ENCODE measurements at regions not wholly inside any gene's neighbourhood (a gene's known extent, or its start where the extent isn't known, plus 50 kb on each side); places are given as distances from the start of the nearest gene placed in this dataset.
"Not testable (repeated sequence)": the region's sequence is repeated elsewhere in the genome, so short reads cannot be mapped to it uniquely, and the experiment has no call there.

DNA sequence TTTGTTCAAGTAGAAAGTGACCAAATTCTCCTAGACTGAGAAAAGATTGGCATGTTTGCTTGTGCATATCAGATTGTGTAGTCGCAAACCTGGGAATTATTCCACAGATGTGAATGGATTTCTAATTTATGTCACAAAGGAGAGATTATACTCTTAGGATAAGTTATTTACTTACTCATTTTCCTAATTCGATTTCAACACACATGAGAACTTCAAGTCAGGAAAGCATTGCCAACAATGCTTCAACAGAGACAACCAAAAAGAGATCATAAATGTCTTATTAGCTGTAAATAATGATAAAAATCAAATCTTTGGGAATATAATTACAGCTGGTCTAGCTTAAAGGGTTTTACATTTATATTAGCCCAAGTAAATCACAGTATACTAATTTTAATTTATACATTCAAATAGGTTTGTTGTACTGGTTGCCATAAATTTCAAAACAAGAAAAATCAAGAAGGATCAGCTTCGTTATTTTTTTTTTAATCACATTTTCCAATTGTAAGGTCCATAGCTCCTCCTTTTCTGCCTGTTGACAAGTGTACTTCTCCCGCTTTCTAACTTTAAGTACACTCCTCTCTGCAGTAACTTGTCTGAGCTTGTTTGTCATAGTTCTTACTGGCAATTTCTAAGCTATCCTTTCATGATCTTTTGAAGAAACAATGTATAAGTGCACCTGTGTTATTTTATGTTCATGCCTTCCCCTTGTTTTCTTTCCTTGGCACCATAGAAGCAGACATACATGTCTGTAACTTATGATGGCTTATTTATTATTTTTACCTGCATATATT lies 246.6 kb downstream of the DEPDC1B start:
- H3K36me3 Mint-ChIP-seq (ENCODE audit: low read depth), result no peaks in the 10 kb centered on the region
- no peaks in the 10 kb centered on the region for H3K27me3 Mint-ChIP-seq
- H3K4me1 Mint-ChIP-seq (ENCODE audit: low read depth), result no peaks in the 10 kb centered on the region
- no peak overlapping the region for H3K27ac Mint-ChIP-seq
- H3K4me3 Mint-ChIP-seq, result no peak overlapping the region
- H3K9me3 Mint-ChIP-seq, result peaks cover 4% of the 10 kb centered on the region

DNA sequence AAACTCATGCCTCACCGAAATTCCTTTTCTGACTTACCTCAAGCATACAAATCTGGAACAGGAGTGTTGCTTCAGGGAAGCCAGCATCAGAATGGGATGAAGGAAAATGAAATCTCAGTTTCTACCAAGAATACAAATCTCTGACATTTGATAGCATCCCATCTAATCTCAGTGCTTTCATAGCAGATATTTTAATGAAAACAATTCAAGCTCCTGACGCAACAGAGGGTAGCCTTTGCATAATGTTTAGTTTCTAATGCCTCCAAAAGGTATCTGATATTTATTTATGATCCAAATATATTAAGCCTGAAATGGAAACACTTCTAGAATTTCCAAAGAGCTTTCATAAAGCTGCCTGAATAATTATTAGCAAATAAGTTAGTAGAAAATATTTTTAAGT lies 251.4 kb downstream of the DEPDC1B start:
- Mint-ChIP-seq H3K27ac (no peak overlapping the region), H3K9me3 (no peaks in the 10 kb centered on the region), H3K36me3 (ENCODE audit: low read depth) (no peaks in the 10 kb centered on the region), H3K4me1 (ENCODE audit: low read depth) (no peaks in the 10 kb centered on the region), H3K27me3 (no peaks in the 10 kb centered on the region), H3K4me3 (no peak overlapping the region)

- Mint-ChIP-seq H3K4me1 (ENCODE audit: low read depth) (no peaks in the 10 kb centered on the region), H3K27ac (no peak overlapping the region), H3K9me3 (no peaks in the 10 kb centered on the region), H3K27me3 (no peaks in the 10 kb centered on the region), H3K36me3 (ENCODE audit: low read depth) (no peaks in the 10 kb centered on the region), H3K4me3 (no peak overlapping the region)
These were observed 252.5 kb downstream of the DEPDC1B start for GRCh38 chr5:60447488-60447920.

- Mint-ChIP-seq H3K27ac (no peak overlapping the region), H3K27me3 (no peaks in the 10 kb centered on the region), H3K4me3 (no peak overlapping the region), H3K9me3 (peaks cover 3% of the 10 kb centered on the region), H3K36me3 (ENCODE audit: low read depth) (no peaks in the 10 kb centered on the region), H3K4me1 (ENCODE audit: low read depth) (no peaks in the 10 kb centered on the region)
These were observed 253.0 kb downstream of the DEPDC1B start for GRCh38 chr5:60446917-60447316.

- Mint-ChIP-seq H3K4me3 (no peak overlapping the region), H3K4me1 (ENCODE audit: low read depth) (no peaks in the 10 kb centered on the region), H3K9me3 (peaks cover 3% of the 10 kb centered on the region), H3K27me3 (no peaks in the 10 kb centered on the region), H3K27ac (no peak overlapping the region), H3K36me3 (ENCODE audit: low read depth) (no peaks in the 10 kb centered on the region)
These were observed 254.0 kb downstream of the DEPDC1B start for GRCh38 chr5:60445921-60446320.

GRCh38 chr5:60445427-60445826 lies 254.5 kb downstream of the DEPDC1B start:
- H3K4me3 Mint-ChIP-seq, result no peak overlapping the region
- H3K9me3 Mint-ChIP-seq, result peaks cover 3% of the 10 kb centered on the region
- no peaks in the 10 kb centered on the region for H3K36me3 Mint-ChIP-seq (ENCODE audit: low read depth)
- no peaks in the 10 kb centered on the region for H3K4me1 Mint-ChIP-seq (ENCODE audit: low read depth)
- no peak overlapping the region for H3K27ac Mint-ChIP-seq
- H3K27me3 Mint-ChIP-seq, result no peaks in the 10 kb centered on the region

GRCh38 chr5:60444661-60445360 lies 255.2 kb downstream of the DEPDC1B start:
- Mint-ChIP-seq H3K4me1 (ENCODE audit: low read depth) (no peaks in the 10 kb centered on the region), H3K9me3 (peaks cover 3% of the 10 kb centered on the region), H3K27ac (no peak overlapping the region), H3K27me3 (no peaks in the 10 kb centered on the region), H3K36me3 (ENCODE audit: low read depth) (no peaks in the 10 kb centered on the region), H3K4me3 (no peak overlapping the region)

- H3K4me3 Mint-ChIP-seq, result no peak overlapping the region
- H3K9me3 Mint-ChIP-seq, result peaks cover 3% of the 10 kb centered on the region
- H3K36me3 Mint-ChIP-seq (ENCODE audit: low read depth), result no peaks in the 10 kb centered on the region
- H3K27me3 Mint-ChIP-seq, result no peaks in the 10 kb centered on the region
- no peak overlapping the region for H3K27ac Mint-ChIP-seq
- H3K4me1 Mint-ChIP-seq (ENCODE audit: low read depth), result peaks cover 3% of the 10 kb centered on the region
These were observed 260.4 kb downstream of the DEPDC1B start for GRCh38 chr5:60439552-60439951.

- Mint-ChIP-seq H3K4me1 (ENCODE audit: low read depth) (peaks cover 3% of the 10 kb centered on the region), H3K27ac (no peak overlapping the region), H3K36me3 (ENCODE audit: low read depth) (no peaks in the 10 kb centered on the region), H3K9me3 (peaks cover 3% of the 10 kb centered on the region), H3K27me3 (no peaks in the 10 kb centered on the region), H3K4me3 (no peak overlapping the region)
These were observed 262.7 kb downstream of the DEPDC1B start for GRCh38 chr5:60437308-60437707.

DNA sequence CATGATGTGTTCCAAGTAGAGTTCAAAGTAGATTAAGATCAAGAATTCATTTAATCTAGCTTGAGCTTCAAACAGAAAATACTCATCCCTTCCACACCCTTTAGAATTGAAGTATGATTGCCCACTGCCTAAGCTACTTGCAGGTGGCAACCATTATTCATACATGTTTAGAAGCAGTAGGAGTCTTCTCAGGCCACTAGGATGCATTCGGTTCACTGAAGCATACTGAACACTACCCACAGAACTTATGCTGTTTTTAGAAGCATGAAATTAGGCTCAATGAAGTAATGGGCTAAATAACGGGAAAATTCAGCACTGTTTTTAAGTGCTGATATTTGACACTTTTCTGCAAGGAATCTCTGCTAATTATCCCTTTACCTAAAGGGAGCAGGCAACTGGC lies 263.4 kb downstream of the DEPDC1B start:
- Mint-ChIP-seq H3K27me3 (no peaks in the 10 kb centered on the region), H3K4me1 (ENCODE audit: low read depth) (peaks cover 3% of the 10 kb centered on the region), H3K9me3 (no peaks in the 10 kb centered on the region), H3K4me3 (no peak overlapping the region), H3K27ac (no peak overlapping the region), H3K36me3 (ENCODE audit: low read depth) (no peaks in the 10 kb centered on the region)

GRCh38 chr5:60435808-60436207 lies 264.2 kb downstream of the DEPDC1B start:
- Mint-ChIP-seq H3K4me1 (ENCODE audit: low read depth) (peaks cover 3% of the 10 kb centered on the region), H3K27me3 (no peaks in the 10 kb centered on the region), H3K36me3 (ENCODE audit: low read depth) (no peaks in the 10 kb centered on the region), H3K4me3 (no peak overlapping the region), H3K9me3 (no peaks in the 10 kb centered on the region), H3K27ac (no peak overlapping the region)

DNA sequence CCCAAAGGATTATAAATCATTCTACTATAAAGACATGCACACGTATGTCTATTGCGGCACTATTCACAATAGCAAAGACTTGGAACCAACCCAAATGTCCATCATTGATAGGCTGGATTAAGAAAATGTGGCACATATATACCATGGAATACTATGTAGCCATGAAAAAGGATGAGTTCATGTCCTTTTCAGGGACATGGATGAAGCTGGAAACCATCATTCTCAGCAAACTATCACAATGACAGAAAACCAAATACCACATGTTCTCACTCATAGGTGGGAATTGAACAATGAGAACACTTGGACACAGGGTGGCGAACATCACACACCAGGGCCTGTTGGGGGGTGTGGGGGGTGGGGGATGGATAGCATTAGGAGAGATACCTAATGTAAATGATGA lies 273.8 kb downstream of the DEPDC1B start:
- not testable (repeated sequence) for H3K9me3 Mint-ChIP-seq

DNA sequence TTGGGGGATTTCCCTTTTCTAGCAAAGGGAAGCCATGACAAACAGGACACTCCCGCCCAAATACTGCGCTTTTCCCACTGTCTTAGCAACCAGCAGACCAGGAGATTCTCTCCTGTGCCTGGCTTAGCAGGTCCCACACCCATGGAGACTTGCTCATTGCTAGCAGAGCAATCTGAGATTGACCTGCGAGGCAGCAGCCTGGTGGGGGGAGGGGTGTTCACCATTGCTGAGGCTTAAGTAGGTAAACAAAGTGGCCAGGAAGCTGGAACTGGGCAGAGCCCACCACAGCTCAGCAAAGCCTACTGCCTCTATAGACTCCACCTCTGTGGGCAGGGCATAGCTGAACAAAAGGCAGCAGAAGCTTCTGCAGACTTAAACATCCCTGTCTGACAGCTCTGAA lies 279.2 kb downstream of the DEPDC1B start:
- H3K27me3 Mint-ChIP-seq; H3K36me3 Mint-ChIP-seq (ENCODE audit: low read depth); H3K9me3 Mint-ChIP-seq; H3K27ac Mint-ChIP-seq; H3K4me1 Mint-ChIP-seq (ENCODE audit: low read depth); H3K4me3 Mint-ChIP-seq: not testable (repeated sequence)

More for the DNA sequence above, 273.8 kb downstream of the DEPDC1B start:
- H3K27ac Mint-ChIP-seq; H3K4me3 Mint-ChIP-seq; H3K4me1 Mint-ChIP-seq (ENCODE audit: low read depth); H3K36me3 Mint-ChIP-seq (ENCODE audit: low read depth); H3K27me3 Mint-ChIP-seq: not testable (repeated sequence)

- no peaks in the 10 kb centered on the region for H3K36me3 Mint-ChIP-seq (ENCODE audit: low read depth)
- no peak overlapping the region for H3K4me3 Mint-ChIP-seq
These were observed 282.3 kb downstream of the DEPDC1B start for GRCh38 chr5:60417500-60418181.

DNA sequence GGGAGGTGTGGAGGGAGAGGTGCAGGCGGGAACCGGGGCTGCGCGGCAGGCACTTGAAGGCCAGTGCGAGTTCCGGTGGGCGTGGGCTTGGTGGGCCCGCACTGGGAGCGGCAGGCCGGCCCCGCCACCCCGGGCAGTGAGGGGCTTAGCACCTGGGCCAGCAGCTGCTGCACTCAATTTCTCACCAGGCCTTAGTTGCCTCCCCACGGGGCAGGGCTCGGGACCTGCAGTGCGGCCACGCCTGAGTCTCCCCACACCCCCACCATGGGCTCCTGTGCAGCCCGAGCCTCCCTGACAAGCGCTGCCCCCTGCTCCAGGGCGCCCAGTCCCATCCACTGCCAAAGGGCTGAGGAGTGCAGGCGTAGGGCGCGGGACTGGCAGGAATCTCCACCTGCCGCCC lies 284.5 kb downstream of the DEPDC1B start:
- no peaks in the 10 kb centered on the region for H3K36me3 Mint-ChIP-seq (ENCODE audit: low read depth)
- H3K4me1 Mint-ChIP-seq (ENCODE audit: low read depth), result no peaks in the 10 kb centered on the region
- H3K27ac Mint-ChIP-seq, result no peak overlapping the region
- no peak overlapping the region for H3K4me3 Mint-ChIP-seq
- no peaks in the 10 kb centered on the region for H3K9me3 Mint-ChIP-seq
- no peaks in the 10 kb centered on the region for H3K27me3 Mint-ChIP-seq

More at GRCh38 chr5:60417500-60418181, 282.3 kb downstream of the DEPDC1B start:
- Mint-ChIP-seq H3K27me3 (no peaks in the 10 kb centered on the region), H3K9me3 (no peaks in the 10 kb centered on the region), H3K4me1 (ENCODE audit: low read depth) (no peaks in the 10 kb centered on the region), H3K27ac (no peak overlapping the region)

Data from stimulated activated naive CD8-positive, alpha-beta T cell treated with anti-CD3 and anti-CD28 coated beads, Interleukin-15, Interleukin-2, amounts not matched to agents 100 ng/mL and 50 ng/mL, for 24 hours (primary cell).